NCI-H446 treated with DMSO at 0.1 percent for 48 hours (cell line): ENCODE measurements at regions not wholly inside any gene's neighbourhood (a gene's known extent, or its start where the extent isn't known, plus 50 kb on each side); places are given as distances from the start of the nearest gene placed in this dataset.
"Not testable (repeated sequence)": the region's sequence is repeated elsewhere in the genome, so short reads cannot be mapped to it uniquely, and the experiment has no call there.

Experiments
- DNase-seq: peaks from one replicate; lab custom pipeline; 2025; lab: John Stamatoyannopoulos, UW

DNA sequence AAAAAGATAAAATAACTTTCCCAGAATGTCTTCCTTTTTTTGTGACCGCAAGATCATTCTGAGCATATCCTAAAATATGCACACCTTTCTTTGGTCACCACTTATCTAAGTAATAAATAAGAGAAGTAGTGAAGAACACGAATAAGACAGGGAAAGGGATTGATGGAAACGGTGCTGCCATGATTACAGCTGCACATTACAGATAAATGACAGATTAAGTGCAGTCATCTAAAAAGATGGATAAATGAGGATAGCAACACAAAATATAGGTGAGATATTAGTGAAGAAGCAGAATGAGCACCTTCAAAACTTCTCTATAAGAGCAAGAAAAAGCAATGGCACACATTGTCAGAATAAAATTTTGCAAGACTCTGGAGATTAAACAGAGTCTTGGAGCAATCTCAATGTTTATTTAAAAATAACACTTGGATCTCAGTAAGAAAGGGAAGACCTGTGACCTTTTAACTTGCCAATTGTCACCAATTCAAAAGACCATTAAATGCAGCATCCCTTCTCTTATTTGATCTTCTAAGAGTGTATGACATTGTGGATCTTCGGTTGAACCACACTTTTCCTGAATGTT is 567.1 kb downstream of the KCNJ2 start:
- no peak for DNase-seq

DNA sequence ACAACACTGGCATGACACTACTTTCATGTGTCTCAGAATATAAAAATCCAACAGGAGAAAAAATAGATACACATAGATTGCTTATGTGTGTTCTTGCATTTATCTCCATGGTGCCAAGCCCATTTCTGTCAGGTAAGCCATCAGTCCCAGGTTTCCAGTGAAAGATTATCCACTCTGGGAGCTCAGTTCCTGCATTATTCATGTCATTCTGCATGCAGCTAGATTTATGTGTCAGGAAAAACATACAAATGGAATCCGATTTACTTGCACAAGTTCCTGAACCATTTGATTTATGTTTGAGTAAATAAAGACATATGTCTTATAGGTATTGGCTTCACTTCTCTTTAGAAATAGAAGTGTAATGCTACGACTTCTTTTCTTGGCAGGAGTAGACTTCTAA is 569.7 kb downstream of the KCNJ2 start:
- peak; percentile 5 for DNase-seq

DNA sequence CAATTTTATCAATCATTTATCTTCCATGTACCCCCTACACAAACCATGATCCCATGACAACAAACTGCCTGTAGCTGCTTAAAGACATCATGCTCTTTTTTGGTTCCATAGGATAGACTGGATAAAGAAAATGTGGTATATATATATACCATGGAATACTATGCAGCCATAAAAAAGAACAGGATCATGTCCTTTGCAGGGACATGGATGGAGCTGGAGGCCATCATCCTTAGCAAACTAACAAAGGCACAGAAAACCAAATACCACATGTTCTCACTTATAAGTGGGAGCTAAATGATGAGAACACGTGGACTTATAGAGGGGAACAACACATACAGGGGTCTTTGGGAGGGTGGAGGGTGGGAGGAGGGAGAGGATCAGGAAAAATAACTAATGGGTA is 577.2 kb downstream of the KCNJ2 start:
- not testable (repeated sequence) for DNase-seq

DNA sequence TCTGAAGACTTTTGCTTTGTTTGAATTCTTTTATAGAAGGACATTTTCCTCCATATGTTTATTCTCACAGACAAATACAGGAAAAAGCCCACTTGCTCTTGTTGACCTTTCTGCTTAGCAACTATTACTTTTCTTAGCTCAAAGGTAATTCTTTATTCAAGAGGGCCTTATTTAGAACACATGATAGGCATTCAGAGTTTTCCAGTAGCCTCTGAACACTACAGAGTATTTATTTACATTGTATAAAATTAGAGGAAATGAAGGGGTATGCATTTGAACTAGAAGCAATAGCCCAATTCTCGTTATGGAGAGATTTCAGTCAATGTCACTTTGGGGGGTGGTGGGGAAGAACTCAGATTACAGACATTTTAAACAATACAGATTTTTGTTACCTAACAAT is 581.7 kb downstream of the KCNJ2 start:
- no peak for DNase-seq

DNA sequence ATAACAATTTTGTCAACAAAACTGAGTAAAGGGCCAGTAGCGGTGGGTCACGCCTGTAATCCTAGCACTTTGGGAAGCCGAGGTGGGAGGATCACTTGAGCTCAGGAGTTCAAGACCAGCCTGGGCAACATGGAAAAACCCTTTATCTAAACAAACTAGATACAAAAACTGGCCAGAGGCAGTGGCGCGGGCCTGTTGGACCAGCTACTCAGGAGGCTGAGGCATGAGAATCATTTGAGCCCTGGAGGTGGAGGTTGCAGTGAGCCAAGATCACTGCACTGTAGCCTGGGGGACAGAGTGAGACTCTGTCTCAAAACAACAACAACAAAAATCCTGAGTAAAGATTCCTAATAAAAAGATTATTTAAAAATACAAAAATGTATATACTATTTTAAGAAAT is 583.1 kb downstream of the KCNJ2 start:
- DNase-seq = not testable (repeated sequence)

DNA sequence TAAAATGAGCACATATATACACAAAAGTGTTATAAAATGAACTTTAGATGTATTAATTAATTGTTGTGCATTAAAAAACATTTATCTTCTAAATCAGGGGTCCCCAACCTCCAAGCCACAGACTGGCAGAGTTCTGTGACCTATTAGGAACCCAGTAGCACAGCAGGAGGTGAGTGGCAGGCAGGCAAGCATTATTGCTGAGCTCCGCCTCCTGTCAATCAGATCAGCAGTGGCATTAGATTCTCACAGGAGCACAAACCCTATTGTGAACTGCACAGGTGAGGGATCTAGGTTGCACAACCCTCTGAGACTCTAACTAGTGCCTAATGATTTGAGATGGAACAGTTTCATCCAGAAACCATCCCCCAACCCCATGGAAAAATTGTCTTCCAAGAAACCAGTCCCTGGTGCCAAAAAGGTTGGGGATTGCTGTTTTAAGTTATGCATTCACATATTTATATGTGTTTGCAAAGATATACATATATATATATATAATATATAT is 583.7 kb downstream of the KCNJ2 start:
- DNase-seq = no peak

DNA sequence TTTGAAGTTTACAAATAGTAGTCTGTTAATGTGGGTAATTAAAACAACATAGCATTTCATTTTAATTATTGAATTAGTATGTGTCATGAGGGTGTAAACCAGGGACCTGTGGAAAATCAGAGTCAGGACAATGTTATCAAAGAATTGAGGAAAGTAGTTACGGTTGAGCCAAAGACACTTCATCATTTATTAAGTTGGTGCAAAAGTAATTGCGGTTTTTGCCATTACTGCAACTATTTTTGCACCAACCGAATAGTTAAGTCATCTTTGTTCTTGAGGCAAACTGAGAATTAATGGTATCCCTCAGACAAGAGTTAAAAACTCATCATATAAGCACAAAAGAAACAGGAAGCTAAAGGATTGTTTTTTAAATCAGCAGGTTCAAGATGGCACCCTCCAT is 593.7 kb downstream of the KCNJ2 start:
- DNase-seq = no peak

DNA sequence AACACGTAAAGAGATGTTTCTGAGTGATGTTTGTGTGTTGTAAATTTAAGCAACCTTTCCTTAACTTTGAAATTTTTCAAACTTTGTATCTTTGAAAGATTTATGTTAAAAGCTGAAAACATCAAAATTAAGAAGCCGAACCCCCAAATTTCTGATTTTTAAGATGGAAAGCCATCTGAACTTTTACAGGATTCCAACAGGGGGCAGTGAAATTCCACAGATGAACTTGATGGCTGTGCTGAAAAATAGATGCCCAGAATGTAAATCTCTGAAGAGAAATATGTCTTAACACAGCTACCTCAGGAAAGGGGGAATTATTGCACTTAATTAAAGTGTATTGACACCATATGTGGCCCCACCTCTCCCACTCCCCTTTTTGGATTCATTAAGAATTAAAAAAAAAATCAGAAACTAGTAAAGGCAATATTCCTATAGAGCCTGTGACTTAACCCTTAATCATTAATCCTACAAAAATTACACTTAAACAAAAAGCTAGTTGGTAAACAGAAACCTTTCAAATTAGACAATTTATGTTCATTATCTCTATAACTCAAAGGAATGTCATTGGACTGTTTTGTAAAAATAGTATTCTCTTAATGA is 597.9 kb downstream of the KCNJ2 start:
- peak; percentile 8 for DNase-seq

DNA sequence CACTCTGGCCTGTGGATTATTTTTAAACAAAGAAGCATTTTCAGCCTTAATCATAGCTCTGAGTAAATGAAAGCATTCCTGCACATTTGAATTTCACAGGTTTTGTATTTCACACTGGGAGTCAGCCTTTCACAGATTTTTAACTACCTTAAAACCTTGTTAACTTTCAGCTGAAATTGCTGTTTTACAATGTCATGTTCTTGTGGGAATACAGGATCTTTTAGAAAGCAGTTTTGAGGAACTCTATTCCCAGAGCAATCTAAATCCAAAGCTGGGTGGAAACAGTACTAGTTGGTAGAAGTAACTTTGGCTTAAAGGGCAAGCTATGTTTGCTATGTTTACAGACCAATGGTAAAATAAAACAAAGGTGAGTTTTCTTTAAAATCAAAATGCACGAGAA is 600.6 kb downstream of the KCNJ2 start:
- no peak for DNase-seq

DNA sequence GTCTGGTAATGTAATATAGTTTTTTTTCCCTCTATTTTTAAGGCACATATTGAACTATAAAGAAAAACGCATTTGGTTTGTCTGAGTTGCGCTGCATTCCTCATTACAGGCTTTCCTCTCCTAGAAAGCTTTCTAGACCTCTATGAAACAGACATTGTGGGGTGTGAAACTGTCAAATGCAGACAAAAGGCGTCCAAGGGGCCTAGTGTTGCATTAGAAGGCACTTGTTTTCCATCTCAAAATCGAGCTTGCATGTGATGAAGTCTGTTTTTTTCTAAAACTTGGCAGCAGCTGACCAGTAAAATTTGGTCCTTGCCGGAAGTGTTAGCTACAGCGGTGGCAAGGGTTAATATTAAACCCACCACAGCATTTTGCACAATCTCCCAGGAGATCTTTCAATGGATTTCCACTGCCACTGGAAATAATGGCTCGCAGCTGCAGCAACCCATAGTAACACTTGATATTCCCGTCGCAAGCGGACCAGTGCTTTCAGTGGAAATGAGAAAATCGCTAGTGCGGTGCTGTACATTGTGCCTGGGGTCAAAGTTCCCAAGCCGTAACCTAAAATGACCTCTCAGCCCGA is 602.6 kb downstream of the KCNJ2 start:
- DNase-seq = no peak

DNA sequence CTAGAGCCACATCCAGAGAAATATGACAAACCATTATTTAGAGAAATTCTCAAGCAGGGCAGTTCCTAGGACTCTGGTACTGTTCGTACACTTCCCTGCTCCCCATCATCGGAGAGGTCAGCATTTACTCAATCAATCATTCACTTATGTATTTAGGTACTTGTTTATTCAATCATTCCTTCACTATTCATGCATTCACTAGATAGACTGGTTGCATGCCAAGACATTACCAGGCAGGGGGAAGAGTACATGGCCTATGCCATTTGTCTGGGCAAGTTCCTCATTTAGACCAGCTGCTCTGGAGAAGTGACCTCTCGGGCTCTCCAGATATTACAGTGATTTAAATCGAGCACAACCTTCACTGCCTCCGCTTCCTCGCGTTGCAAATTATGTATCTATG is 603.4 kb downstream of the KCNJ2 start:
- DNase-seq = no peak

DNA sequence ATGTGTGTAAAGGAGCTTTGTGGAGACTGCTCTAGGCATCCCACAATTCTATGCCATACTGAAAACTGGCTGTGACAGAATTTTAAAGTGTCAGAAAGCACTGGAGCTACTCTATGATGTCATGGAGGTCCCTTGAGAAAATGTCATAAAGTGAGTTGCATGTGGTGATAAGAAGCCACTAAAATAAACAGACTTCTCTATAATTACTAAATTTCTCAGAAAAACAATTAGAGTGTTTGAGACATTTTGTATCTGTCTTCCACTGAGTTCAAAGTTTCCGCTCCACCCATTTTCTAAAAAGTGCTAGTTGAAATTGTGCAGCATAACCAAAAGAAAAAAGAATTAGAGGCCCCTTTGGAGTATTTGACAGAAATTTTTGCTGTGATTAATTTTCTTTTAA is 603.9 kb downstream of the KCNJ2 start:
- no peak for DNase-seq

DNA sequence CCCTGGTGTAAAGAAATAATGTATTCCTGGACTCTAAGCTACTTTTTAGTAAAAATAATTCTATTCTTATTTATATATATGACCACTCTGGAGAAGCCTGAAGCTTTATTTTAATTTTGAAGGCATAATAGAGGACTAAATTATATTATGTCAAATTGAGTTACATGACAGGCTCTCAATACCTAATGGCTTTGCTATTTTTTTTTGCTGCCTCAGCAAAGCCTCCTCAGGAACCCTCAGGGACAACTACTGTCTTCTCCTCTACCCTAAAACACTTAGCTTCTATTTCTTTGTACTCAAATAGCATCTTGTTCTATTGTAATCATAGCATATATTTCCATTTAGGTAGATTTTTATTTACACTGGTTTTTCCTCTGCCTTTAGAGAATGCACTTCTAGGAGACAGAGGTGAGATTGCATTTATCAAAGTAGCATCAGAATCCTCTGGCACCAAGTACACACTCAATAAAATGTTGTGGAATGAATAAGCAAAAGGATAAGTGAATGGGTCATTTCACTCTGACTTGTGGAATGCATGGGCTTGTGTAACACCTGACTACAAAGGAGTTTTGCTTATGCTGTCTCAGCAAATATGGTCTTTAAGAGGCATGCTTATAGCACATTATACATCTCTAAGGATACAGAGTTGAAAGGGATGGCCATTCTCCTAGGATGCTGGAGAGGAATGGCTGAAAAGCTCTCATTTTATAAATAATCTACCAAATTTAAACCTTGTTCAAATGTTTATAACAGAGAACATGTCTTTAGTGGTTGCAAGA is 605.2 kb downstream of the KCNJ2 start:
- no peak for DNase-seq

DNA sequence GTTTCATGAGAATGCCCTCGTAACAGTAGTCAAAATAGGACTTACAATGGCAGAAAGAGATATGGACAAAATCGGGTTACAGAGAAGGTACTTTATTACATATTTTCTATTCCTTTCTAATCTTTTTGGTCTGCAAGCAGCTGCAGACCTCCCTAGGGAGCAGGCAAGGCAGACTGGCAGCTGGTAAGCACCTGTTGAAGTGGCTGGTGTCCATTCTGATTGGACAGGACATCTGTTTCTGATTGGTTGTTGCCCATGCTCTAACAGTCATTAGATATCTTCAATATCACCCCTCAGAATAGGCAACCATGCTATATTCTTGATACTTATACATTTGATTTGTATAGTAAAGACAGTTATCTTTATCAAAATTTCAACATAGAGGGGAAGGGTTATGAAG is 606.3 kb downstream of the KCNJ2 start:
- no peak for DNase-seq

DNA sequence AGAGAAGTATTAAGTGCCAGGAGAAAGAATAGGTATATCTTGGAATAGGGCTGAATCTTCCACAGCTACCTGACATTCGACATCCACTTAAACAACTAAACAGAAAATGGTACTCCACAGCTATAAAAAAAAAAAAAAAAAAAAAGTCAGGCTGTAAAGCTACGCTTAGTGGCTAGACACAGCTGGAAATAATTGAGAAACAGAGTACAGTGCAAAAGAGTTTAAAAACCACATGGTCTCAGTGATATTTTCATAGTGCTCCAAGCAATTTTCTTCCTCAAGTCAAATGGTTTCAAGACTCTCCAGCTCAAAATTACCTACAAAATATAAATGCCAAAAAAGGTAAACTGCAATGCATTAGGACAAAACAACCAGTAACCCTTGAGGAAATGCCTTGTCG is 607.1 kb downstream of the KCNJ2 start:
- DNase-seq = no peak

DNA sequence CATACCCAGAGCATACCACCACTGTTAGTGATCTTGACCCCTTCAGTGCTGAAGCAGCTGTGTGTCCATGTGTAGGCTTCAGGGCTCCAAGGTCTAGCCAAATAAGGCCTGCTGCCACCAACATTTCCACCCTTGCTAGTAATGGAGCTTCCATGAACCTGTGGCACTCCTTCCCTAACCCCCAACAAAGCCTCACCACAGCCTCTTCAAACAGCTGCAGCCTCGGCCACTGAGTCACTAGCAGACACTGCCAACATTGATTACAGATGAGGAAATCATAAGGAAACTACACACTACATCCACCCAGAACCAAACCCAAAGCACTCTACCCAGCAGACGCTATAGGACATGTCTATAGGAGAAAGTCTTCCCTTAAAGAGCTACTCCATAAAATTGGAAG is 610.7 kb downstream of the KCNJ2 start:
- DNase-seq = no peak

DNA sequence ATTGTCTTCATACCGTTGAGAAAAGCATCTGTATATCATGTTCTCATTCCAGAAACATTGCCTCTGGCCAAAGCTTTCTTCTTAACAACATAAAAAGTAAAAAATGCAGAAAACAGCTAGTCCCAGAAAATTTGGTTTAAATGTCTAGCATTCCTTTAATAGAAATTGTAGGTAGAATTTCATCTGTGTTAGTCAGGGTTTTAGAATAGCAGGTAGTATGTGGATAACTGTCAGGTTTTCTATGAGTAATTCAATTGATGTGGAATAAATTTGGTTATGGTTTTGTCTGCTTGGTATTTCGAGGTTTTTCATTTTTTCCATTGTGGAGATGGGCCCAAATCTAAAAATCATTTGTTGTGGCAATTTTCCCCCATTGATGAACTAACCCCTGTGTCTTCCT is 616.7 kb downstream of the KCNJ2 start:
- no peak for DNase-seq

DNA sequence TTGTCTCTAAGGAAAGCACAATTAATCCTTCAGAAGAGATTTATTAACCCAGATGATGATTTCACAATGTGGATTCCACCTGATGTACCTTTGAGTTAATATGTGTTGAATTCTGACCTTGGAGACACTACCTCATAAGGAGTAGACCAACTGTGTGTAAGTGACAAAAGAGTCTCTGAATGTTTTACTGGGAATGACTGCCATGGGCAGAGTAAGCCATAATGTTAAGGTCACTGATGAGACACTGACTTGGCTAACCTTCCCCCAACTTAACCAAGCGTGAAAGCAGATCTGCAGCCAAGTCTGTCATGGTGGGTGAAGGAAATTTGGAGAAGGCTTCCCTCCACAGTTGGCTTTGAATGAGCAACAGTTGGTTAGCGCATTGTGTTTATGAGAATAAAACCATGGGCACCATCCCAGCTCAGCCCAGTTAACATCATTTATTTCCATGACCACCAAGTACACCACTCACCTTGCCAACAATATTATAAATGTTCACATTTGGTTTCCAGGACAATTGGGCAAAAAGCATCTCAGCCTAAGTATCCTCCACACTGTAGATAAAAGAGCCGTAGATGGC is 618.5 kb downstream of the KCNJ2 start:
- DNase-seq = peak; percentile 77

DNA sequence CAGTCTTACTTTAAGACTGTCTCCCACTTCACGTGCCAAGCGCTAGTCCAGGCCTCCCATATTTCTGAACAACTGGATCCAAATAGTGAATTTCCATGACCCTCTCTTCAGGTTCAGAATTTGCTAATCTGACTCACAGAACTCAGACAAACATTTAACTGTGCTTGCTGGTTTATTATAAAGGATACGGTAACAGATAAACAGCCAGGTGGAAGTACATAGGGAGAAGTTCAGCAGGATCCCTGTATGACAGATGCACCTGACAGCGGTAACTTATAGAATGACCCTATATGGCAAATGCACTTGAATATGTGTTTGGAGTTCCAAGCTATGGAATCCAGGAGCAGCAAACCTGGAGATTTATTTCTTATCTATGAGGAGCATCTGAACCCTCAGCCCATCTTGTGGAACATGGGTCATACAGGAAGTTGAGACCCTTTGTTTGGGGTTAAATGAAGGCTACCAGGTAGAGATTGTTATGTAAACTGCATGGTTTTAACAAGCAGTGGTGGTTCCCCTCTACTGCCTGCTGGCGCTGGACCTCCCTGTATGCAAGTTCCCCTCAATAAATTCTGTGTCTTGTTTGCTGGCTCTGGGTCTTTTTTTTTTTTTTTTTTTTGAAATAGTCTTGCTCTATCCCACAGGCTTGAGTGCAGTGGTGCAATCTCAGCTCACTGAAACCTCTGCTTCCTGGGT is 622.6 kb downstream of the KCNJ2 start:
- DNase-seq = no peak

DNA sequence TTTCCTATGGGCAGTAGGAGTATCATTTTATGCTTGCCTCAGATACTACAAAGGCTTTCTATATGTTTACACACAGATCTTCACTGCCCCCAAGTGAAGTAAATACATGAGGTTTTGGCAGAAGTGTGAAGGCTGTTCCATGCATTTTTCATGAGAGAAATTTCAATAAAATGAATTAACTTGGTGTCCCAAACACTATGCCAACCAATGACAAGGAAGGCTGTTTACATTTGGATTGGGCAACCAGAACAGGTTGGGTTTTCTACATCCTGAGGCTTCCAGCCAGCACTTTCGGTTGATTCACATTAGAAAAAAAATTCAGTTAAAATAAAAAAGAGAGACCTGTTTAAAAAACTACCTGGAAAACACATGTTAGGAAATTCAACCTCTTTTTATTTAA is 625.4 kb downstream of the KCNJ2 start:
- DNase-seq = no peak

DNA sequence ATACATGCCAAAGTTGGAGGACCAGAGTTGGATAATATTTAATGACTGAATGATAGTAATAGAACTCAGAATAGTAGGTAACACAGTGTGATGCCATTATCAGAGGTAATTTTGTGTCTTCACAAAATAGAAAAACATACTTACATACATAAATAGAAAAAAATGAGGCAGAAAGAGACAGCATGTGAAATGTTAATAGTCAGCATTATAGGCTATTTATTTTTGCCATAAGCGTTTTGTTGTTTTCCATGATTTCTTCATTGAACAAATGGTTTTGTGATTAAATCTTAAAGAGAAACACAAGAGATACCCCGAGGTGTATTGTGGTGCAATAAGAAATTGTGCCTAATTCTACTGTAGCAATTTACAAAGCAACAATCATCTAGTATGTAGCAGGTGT is 626.3 kb downstream of the KCNJ2 start:
- no peak for DNase-seq

DNA sequence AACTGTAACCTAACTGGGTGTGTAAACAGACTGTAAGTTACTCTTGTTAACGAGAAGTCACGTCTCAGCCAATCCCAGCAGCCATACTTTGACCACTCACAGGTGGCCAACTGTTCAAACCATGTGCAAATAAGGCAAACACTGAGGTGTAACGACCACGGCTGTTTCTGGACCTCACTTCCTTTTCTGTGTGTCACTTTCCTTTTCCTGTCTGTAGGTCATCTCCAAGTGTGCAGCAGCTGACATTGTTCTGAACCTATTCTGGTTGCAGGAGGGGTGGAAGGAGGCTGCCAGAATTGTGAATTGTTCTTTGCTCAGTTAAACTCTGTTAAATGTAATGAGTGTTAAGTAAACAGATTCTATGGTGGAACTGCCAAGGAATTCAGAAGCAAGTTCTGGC is 627.4 kb downstream of the KCNJ2 start:
- DNase-seq = no peak
